ENCODE measurements at regions not wholly inside any gene's neighbourhood (a gene's known extent, or its start where the extent isn't known, plus 50 kb on each side); places are given as distances from the start of the nearest gene placed in this dataset.

DNA sequence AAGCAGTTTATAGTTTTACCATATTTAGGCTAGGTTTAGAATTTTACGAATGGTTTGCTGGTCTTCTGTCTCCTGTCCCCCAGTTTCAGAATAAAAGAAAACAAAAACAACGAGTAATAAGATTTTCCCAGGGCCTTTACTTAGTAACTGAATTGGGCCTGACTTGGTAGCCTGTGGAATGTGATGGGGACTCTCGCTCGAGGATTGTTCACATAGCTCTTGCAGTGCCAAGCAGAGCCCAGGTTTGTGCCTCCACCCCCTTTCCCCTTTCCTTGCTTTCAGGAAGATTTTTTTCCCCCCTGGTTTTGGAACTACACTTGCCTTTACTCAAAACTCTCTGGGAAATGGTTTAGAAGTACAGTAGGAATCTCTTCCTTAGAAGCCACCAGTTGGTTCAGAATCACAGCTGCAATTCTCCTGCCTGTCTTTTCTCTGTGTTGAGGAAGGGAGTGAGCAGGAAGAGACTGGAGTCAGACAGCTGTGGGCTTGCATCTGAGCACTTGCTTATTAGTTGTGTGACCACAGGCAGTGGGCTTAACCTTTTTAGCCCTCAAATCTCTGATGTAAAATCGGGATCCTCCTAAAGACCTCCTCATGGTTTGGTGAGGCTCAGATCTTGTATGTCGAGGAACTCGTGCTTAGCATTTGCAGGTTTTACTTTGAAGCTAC is 501.2 kb downstream of the PCNX1 start:
- Histone ChIP-seq H3K9me1 (replicated peaks; ENCODE audit: control insufficient read depth, extremely low read depth, insufficient read depth, low read length) (no peaks in the 10 kb centered on the region), H3K36me3 (ENCODE audit: control insufficient read depth in 2 of 2, extremely low read depth in 1 of 2, insufficient read depth in 2 of 2, low read length in 2 of 2) (no peaks in the 10 kb centered on the region), H3K9me3 (replicated peaks; ENCODE audit: control insufficient read depth, insufficient read depth, low read length) (no peaks in the 10 kb centered on the region), H2AFZ (ENCODE audit: low read depth, low read length) (no peak overlapping the region), H3K79me2 (ENCODE audit: control insufficient read depth, insufficient read depth, low read length) (no peaks in the 10 kb centered on the region), H3K4me3 (replicated peaks in 1 of 3; ENCODE audit: insufficient read depth in 1 of 3, low read depth in 1 of 3, low read length in 3 of 3) (no peak overlapping the region), H3K27me3 (ENCODE audit: control insufficient read depth in 2 of 2, insufficient read depth in 2 of 2, low read length in 2 of 2) (no peaks in the 10 kb centered on the region), H3K4me1 (ENCODE audit: control insufficient read depth, extremely low read depth, insufficient read depth, low read length) (no peaks in the 10 kb centered on the region), H4K20me1 (replicated peaks; ENCODE audit: control insufficient read depth, extremely low read depth, insufficient read depth, low read length) (no peaks in the 10 kb centered on the region), H3K4me2 (ENCODE audit: insufficient read depth, low read length) (no peak overlapping the region), H3K27ac (ENCODE audit: insufficient read depth, low read depth, low read length) (no peak overlapping the region), H3K9ac (replicated peaks; ENCODE audit: extremely low read depth, insufficient read depth, low read length) (no peak overlapping the region)
- no peak for DNase-seq (ENCODE audit: low read depth, low spot score)
- no peak for FAIRE-seq
- ChIA-PET CTCF (interaction anchor here (1.3 kb wide), 1 partner anchor 270 kb away, joined by 3 read pairs; no protein-coding TSS in a partner anchor), POLR2A (interaction anchor here (0.6 kb wide), 1 partner anchor 32 kb away, joined by 3 read pairs; no protein-coding TSS in a partner anchor)
- dilution Hi-C loops (cut with MboI; ENCODE audit: extremely low pct_ligation_motif_present, low sequenced_read_pairs), result no loop called here
- TF ChIP-seq POLR2A (IDR thresholded peaks at IDR 0.05; ENCODE audit: low read depth, low read length) (no peak), CTCF (IDR thresholded peaks at IDR 0.05; ENCODE audit: extremely low read depth in 1 of 2, insufficient read depth in 1 of 2, low read depth in 1 of 2, low read length in 2 of 2) (no peak), MYC (IDR thresholded peaks at IDR 0.05; ENCODE audit: low read depth, low read length) (no peak), FOS (IDR thresholded peaks at IDR 0.05; ENCODE audit: borderline replicate concordance, insufficient read depth, low read length) (no peak), POLR2AphosphoS5 (IDR thresholded peaks at IDR 0.05; ENCODE audit: insufficient read depth, low read depth, low read length) (no peak)
- no TSS peak for BruUV-seq (replicated peaks)
- intact Hi-C loops (cut with micrococcal nuclease), result no loop called here
